EH (cell line): ENCODE measurements at regions not wholly inside any gene's neighbourhood (a gene's known extent, or its start where the extent isn't known, plus 50 kb on each side); places are given as distances from the start of the nearest gene placed in this dataset.
"Not testable (repeated sequence)": the region's sequence is repeated elsewhere in the genome, so short reads cannot be mapped to it uniquely, and the experiment has no call there.

ENCODE experiments used
- DNase-seq: peaks from one replicate; pipeline ENCODE4 v3.0.0-alpha.2; 2015; ENCODE audit warnings: low read depth

DNA sequence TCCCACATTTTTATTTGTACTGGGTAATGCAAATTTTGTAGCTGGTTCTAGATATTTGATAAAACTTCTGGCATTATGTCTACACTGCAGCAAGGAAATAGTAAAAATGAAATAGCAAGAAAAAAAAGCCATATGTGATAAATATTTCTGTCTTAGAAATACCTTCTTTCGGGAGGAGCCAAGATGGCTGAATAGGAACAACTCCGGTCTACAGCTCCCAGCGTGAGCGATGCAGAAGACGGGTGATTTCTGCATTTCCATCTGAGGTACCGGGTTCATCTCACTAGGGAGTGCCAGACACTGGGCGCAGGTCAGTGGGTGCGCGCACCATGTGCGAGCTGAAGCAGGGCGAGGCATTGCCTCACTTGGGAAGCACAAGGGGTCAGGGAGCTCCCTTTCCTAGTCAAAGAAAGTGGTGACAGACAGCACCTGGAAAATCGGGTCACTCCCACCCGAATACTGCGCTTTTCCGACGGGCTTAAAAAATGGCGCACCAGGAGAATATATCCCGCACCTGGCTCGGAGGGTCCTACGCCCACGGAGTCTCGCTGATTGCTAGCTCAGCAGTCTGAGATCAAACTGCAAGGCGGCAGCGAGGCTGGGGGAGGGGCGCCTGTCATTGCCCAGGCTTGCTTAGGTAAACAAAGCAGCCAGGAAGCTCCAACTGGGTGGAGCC, 461.4 kb downstream of the ZWINT start:
- DNase-seq = not testable (repeated sequence)

DNA sequence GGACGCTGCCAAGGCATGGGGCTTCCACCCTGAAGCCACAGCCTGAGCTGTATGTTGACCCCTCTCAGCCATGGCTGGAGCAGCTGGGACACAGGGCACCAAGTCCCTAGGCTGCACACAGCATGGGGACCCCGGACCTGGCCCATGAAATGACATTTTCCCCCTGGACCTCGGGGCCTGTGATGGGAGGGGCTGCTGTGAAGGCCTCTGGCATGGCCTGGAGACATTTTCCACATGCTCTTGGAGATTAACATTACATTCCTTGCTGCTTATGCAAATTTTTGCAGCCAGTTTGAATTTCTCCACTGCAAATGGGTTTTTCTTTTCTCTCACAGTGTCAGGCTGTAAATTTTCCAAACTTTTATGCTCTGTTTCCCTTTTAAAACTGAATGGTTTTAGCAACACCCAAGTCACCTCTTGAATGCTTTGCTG, 463.6 kb downstream of the ZWINT start:
- DNase-seq = no peak

GRCh38 chr10:55892276-55892675, 468.8 kb downstream of the ZWINT start:
- DNase-seq = no peak

GRCh38 chr10:55881588-55881987, 479.5 kb downstream of the ZWINT start:
- DNase-seq = no peak

- DNase-seq = no peak
Observed at GRCh38 chr10:55873485-55873884, 487.6 kb downstream of the ZWINT start.

DNA sequence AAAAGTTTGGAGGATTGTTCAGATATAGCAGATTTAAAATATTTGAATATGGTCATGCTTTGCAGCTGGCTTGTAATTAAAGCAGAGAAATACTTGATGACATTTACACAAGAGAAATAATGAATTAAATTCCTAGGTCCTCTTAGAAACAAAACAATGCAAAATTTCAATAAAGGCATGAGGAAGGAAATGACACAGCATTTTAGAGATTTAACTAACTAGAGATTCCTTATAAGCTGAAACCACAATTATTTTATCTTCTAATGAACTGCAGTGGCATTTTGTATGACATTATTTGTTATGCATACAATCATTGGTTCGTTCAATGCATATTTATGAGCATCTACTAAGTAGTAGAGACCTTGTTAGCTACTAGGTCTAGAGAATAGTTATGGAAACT, 490.9 kb downstream of the ZWINT start:
- DNase-seq = no peak

- no peak for DNase-seq
Observed at GRCh38 chr10:55867848-55868247, 493.2 kb downstream of the ZWINT start.

DNA sequence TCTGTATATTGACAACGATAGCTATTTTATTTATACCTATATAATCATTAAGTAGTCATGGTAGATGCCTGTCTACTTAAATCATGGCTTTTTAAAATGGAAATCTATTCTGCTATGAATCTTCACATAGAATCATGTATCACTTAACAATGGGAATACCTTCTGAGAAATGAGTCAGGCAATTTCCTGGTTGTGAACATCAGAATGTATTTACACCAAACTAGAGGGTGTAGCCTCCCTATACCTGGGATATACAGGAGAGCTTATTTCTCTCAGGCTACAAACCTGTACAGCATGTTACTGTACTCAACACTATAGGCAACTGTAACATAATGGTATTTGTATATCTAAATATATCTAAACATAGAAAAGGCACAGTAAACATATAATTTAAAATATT, 502.3 kb downstream of the ZWINT start:
- no peak for DNase-seq

- no peak for DNase-seq
Observed at GRCh38 chr10:55852900-55853299, 508.2 kb downstream of the ZWINT start.

DNA sequence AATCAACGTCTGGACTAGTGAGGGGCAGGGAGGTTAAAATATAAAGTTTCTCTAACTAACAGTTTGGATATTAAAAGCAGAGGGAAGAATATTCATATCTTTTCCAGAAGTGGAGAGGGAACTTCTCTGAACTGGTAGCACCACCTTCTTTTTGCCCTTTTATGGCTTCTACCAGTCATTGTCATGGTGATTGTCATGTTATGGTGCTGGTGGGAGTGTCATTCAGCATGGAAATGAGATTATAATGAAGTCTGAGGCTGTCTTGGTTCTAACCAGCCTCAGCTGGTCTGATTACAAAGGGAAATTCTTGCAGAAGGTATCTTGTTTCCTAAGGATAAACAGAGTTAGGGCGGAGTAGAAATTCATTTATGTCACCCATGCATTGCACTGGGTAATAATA, 523.8 kb downstream of the ZWINT start:
- no peak for DNase-seq

DNA sequence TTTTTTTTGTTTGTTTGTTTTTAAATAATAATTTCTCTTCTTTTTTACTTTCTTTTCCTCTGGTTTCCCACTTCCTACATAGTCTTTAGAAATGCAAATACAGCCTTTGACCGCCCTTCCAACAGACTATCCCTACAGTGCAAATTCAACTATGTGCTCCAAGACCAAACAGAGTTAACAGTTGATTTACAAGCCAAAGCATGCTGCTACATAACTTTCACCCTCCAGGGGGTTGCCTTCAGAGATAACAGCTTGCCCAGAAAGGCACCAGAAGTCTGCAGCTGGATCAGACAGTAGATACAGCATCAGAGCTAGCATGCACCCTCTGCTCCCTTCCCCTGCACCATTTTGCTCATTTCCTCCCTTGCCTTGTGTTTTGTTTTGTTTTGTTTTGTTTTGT, 539.0 kb downstream of the ZWINT start:
- DNase-seq = no peak

DNA sequence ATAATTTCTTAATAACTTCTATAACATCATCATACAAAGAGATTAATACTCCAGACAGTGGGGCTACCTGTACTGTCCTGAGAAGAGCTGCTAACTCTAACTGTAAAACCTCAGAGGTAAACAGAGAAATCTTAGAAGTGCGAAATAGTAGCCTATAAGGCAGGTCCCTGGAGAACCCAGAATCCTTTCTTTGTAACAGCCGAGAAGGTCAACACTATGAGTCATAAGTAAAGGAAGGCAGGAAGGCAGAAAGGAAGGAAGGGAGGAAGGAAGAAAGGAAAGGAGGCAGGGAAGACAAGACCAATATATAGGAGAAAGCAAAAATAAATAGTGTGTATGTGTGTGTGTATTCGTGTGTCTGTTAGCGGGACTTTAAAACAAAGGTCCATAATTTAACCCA, 540.6 kb downstream of the ZWINT start:
- no peak for DNase-seq

DNA sequence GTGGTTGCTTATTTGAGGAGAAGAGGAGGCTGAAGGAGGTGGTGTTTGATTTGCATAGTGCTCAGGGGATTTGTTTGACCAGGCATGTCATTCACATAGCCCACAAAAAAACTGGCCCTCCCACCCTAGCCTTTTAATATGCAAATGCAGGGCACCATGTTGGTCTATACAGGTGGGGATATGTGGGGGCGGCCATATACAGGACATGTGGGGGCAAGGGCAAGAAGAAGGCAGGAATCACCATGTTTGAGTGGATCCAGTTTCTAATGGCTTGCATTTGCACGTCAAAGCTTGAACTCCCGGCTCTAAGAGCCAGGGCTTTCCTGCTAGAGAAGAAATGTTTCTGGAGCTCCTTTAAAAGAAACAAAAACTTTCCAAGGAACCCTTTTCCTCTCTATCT, 541.0 kb downstream of the ZWINT start:
- no peak for DNase-seq

- no peak for DNase-seq
Observed at GRCh38 chr10:55813451-55814170, 547.4 kb downstream of the ZWINT start.

DNA sequence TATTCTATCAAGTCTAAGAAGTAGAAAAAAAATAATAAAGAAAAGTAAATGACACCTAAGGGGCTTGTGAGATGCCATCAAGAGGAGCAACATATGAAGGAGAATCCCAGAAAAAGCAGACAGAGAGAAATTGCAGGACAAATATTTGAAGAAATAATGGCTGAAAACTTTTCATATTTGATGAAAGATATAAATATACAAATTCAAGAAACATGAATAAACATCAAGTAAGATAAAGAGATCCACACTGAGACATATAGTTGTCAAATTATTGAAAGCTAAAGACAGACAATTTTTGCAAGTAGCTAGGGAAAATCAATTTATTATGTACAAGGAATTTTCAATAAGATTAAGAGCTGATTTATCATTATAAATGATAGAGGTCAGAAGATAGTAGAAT, 558.0 kb downstream of the ZWINT start:
- DNase-seq = no peak

DNA sequence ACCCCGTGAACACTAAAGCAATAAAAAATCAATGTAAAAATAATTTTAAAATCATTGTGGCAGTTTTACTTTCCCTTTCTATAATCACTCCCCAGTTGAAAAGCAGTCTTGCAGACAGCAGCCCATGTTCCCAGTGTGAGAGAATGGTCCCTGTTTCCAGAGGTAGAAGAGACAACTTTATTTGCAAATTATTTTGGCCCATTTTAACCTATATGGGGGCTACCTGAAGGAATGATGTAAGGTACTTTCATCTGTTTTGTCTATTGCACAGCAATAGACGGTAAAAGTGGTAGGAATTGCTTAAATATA, 559.8 kb downstream of the ZWINT start:
- DNase-seq = no peak

DNA sequence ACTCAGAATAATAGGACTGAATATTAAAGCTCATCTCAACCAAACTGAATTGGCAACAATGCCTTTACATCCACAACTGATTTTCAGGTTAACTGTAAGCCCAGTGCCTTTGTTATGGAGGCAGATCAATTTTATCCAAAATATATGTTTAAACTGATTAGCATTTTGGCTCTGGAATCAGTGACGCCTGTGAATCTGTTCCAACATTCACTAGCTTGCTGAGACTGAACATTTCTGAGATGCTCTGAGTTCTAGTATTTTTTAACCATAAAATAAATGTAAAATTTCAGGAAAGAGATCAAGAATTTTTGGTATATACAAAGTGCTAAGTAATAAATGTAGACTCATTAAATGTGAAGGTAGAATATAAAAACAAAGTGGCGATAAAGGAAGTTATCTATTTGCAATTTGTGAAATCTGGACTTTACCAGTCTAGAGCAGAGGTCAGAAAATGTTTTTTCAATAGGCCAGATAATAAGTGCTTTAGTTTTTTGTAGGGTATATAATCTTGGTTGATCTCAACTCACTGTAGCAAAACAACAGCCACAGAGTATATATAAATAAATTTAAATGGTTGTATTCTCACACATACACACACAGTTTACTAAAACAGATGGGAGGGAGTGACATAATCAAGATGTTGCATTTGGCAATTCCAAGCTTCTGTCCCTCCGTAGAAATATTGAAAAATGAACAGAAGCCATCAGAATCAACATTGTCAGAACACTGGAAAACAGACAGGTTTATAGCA, 560.3 kb downstream of the ZWINT start:
- DNase-seq = no peak

DNA sequence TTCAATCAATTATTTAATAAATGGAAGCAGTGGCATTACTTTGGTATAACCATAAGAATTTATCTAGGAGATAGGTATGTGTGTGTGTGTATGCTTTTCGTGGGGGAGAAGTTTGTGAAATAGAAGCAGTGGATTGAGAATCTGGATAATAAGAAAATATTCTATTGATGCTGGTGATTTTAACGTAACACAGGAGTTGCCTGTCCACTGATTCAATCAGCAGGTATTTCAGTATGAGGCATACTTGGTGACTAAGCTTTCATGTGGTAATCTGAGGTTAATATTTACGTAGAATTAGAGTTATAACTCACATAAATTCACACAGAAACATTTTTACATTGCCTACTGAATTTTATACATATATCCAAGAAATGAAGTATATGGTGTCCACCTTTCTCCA, 568.0 kb downstream of the ZWINT start:
- DNase-seq = no peak

DNA sequence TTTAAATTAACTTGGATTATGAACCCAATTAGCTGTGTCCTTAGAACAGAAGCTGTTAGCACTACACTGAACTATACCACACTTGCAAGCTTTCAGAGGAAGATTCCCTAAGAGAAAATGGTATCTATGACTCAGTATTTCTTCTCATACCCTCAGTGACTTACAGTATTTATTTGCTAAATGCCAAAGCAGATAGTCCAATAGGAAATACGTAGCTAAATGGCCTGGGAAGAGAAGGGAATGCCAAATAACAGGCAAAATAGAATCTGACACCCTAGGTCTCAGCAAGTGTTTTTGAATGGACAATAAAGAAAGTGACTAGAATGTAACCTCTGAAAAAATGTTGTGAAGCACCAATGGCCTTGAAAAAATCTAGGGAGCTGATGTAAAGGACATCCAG, 570.8 kb downstream of the ZWINT start:
- not testable (repeated sequence) for DNase-seq

DNA sequence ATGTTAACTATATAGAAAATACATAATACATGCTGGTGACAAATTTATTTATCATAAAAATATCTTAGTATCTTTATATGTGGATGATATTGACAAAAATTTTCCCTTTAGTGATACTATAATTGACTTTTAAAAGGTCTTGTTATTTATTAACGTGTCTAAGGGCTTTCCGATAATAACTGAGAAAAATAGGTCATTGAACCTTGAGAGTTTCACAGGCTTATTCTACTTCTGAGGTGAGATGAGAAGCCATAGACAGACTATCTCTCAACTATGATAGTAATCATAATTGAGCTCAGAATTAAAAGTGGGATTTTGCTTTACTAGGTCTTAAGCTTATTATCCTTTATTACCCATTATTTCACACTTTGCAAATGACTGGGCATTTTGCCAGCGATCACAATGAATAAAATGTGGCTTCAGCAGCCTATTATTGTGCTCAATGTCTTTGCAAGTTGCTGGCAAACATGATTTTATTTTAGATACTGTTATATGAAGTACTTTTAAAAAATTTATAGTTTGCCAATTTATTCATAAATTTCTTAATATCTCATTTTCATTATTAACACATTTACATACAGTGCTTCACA, 574.5 kb downstream of the ZWINT start:
- no peak for DNase-seq

DNA sequence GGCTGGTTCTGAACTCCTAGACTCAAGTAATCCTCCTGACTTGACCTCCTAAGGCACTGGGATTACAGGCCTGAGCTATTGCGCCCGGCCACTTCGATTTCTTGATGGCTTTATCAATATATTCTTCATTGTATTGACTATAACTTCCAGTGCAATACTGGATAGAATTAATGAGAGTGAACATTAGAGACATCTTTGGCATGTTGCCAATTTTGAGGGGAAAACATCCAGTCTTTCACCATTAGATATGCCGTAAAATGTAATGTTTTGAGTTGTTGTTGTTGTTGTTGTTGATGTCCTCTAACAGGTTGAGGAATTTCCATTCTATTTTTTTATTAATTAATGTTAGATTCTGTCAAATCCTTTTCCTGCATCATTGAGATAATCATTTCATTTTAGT, 578.9 kb downstream of the ZWINT start:
- no peak for DNase-seq

DNA sequence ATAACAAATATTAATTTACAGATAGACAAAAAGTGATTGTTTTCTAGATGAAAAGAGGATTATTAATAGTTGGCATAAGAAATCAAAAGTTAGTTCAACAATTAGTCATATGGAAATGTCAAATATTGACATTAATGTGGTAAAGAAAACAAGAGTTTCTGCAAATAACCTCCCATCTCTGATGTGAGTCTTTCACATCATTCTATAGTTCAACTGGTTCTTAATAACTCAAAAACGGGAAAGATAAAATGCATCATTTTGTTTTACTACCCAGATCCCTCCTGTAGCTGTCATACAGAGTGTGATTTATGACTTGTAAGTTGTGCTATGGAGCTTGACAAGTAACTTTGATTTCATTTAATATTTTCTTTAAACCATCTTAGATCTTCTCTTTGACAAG, 594.8 kb downstream of the ZWINT start:
- no peak for DNase-seq

- no peak for DNase-seq
Observed at GRCh38 chr10:55750458-55750857, 610.6 kb downstream of the ZWINT start.
